LNCaP clone FGC (cell line): ENCODE measurements at regions not wholly inside any gene's neighbourhood (a gene's known extent, or its start where the extent isn't known, plus 50 kb on each side); places are given as distances from the start of the nearest gene placed in this dataset.

Experiments used
- DNase-seq: peaks from one replicate; pipeline ENCODE4 v3.0.0-alpha.2; 2011; ENCODE audit warnings: low read depth
- H3K4me3 ChIP-seq: 2 replicates; pipeline ENCODE4 v1.5.1; 2011; ENCODE audit warnings: mild to moderate bottlenecking, low read depth, low read length, control low read depth
- CTCF ChIP-seq: IDR thresholded peaks from 2 replicates; pipeline ENCODE4 v1.5.1; 2012; ENCODE audit warnings: mild to moderate bottlenecking; ENCODE audit not compliant: control insufficient read depth, insufficient read depth; ENCODE audit errors: extremely low read depth

- no peak overlapping the region for H3K4me3 ChIP-seq
- DNase-seq: no peak
- TF ChIP-seq CTCF: no peak
These were observed 195.3 kb upstream of the ADRA1D start for GRCh38 chr20:4444404-4444803.

GRCh38 chr20:4443016-4443415, 193.9 kb upstream of the ADRA1D start:
- no peak for DNase-seq
- TF ChIP-seq CTCF: no peak

GRCh38 chr20:4441871-4442270, 192.8 kb upstream of the ADRA1D start:
- TF ChIP-seq CTCF: no peak
- DNase-seq: no peak
- no peak overlapping the region for H3K4me3 ChIP-seq

More at GRCh38 chr20:4443016-4443415, 193.9 kb upstream of the ADRA1D start:
- no peak overlapping the region for H3K4me3 ChIP-seq

- no peak overlapping the region for H3K4me3 ChIP-seq
- TF ChIP-seq CTCF: no peak
- no peak for DNase-seq
These were observed 192.1 kb upstream of the ADRA1D start for GRCh38 chr20:4441191-4441590.

GRCh38 chr20:4439461-4439860, 190.4 kb upstream of the ADRA1D start:
- no peak for DNase-seq
- no peak for TF ChIP-seq CTCF

GRCh38 chr20:4437131-4437530, 188.0 kb upstream of the ADRA1D start:
- no peak for DNase-seq
- H3K4me3 ChIP-seq: no peak overlapping the region
- no peak for TF ChIP-seq CTCF

More at GRCh38 chr20:4439461-4439860, 190.4 kb upstream of the ADRA1D start:
- H3K4me3 ChIP-seq: no peak overlapping the region

- no peak for TF ChIP-seq CTCF
- no peak for DNase-seq
- no peak overlapping the region for H3K4me3 ChIP-seq
These were observed 186.8 kb upstream of the ADRA1D start for GRCh38 chr20:4435671-4436455.
